H1 (cell line): ENCODE measurements at regions not wholly inside any gene's neighbourhood (a gene's known extent, or its start where the extent isn't known, plus 50 kb on each side); places are given as distances from the start of the nearest gene placed in this dataset.

ENCODE experiments used
- CTCF ChIA-PET: fragments of 300-600 bp; sonication (Branson Sonifier 250); formaldehyde crosslinking; loops from one replicate; lab custom pipeline; 2021; ENCODE audit not compliant: partially characterized antibody; lab: Charles Lee
- POLR2A ChIA-PET: fragments of 300-600 bp; sonication (Branson Sonifier 250); formaldehyde crosslinking; loops from one replicate; lab custom pipeline; 2021; ENCODE audit warnings: inconsistent platforms; ENCODE audit not compliant: partially characterized antibody; lab: Charles Lee
- DNase-seq, 2 experiments: peaks; one replicate each; pipeline versions ENCODE4 v3.0.0 to v3.0.0-alpha.2; 2010 to 2022; ENCODE audit warnings: low spot score in 2 of 2, low read depth in 1 of 2, mixed read lengths in 1 of 2
- FAIRE-seq: peaks from 2 replicates; lab custom pipeline; 2011; peaks lifted over from hg19 to GRCh38; lab: Jason Lieb, UNC
- H2AFZ ChIP-seq: 2 replicates; pipeline ENCODE4 v1.8.1; 2012; ENCODE audit warnings: low read length, inconsistent platforms
- H2AK5ac ChIP-seq: 2 replicates; pipeline ENCODE4 v1.6.1; 2013; ENCODE audit warnings: low read depth, low read length
- H2BK120ac ChIP-seq: replicated peaks from 2 replicates; pipeline ENCODE3; 2013; ENCODE audit warnings: low read depth, low read length, inconsistent platforms
- H2BK12ac ChIP-seq: 2 replicates; pipeline ENCODE4 v1.6.1; 2013; ENCODE audit warnings: low read depth, low read length
- H2BK15ac ChIP-seq: 2 replicates; pipeline ENCODE4 v1.6.1; 2013; ENCODE audit warnings: low read length
- H2BK20ac ChIP-seq: 2 replicates; pipeline ENCODE4 v1.6.1; 2013; ENCODE audit warnings: low read length
- H2BK5ac ChIP-seq: 2 replicates; pipeline ENCODE4 v1.6.1; 2013; ENCODE audit warnings: low read depth, low read length
- H3K14ac ChIP-seq: 2 replicates; pipeline ENCODE4 v1.6.1; 2013; ENCODE audit warnings: inconsistent platforms; ENCODE audit not compliant: insufficient read length
- H3K18ac ChIP-seq: 2 replicates; pipeline ENCODE4 v1.6.1; 2013; ENCODE audit warnings: low read length; ENCODE audit errors: extremely low read depth
- H3K23ac ChIP-seq: 2 replicates; pipeline ENCODE4 v1.6.1; 2013; ENCODE audit warnings: inconsistent platforms; ENCODE audit not compliant: insufficient read length
- H3K23me2 ChIP-seq: 2 replicates; pipeline ENCODE4 v1.6.1; 2013; ENCODE audit warnings: low read depth, low read length
- H3K27ac ChIP-seq: 2 replicates; pipeline ENCODE4 v1.6.1; 2011; ENCODE audit warnings: low read depth, low read length, inconsistent platforms
- H3K27me3 ChIP-seq, 4 experiments: replicated peaks in 1 of 4; 1 replicate in 1 of 4; 2 replicates in 3 of 4; pipeline versions ENCODE4 v1.6.1 to v1.8.1; 2011 to 2013; ENCODE audit warnings: low read length in 3 of 4, mild to moderate bottlenecking in 3 of 4, inconsistent platforms in 2 of 4, mixed read lengths in 2 of 4, moderate library complexity in 1 of 4; ENCODE audit not compliant: control insufficient read depth in 3 of 4, insufficient read depth in 3 of 4; ENCODE audit errors: extremely low read depth in 1 of 4
- H3K36me3 ChIP-seq, 4 experiments: 2 replicates each; pipeline versions ENCODE4 v1.6.1 to v1.8.1; 2011 to 2013; ENCODE audit warnings: mild to moderate bottlenecking in 4 of 4, low read length in 3 of 4, moderate library complexity in 2 of 4, control low read depth in 1 of 4, inconsistent platforms in 1 of 4; ENCODE audit not compliant: insufficient read depth in 4 of 4, control insufficient read depth in 2 of 4
- H3K4ac ChIP-seq: replicated peaks from 2 replicates; pipeline ENCODE3; 2013; ENCODE audit warnings: low read length, low read depth, mixed read lengths, inconsistent platforms; ENCODE audit not compliant: insufficient read length
- H3K4me1 ChIP-seq, 4 experiments: replicated peaks in 1 of 4; 1 replicate in 1 of 4; 2 replicates in 3 of 4; pipeline versions ENCODE4 v1.6.1 to v1.8.1; 2011 to 2013; ENCODE audit warnings: low read length in 3 of 4, inconsistent platforms in 2 of 4, mixed read lengths in 1 of 4; ENCODE audit not compliant: insufficient read depth in 4 of 4, control insufficient read depth in 3 of 4
- H3K4me2 ChIP-seq, 2 experiments: 2 replicates each; pipeline versions ENCODE4 v1.6.1 to v1.8.1; 2011 to 2013; ENCODE audit warnings: low read depth in 2 of 2, low read length in 2 of 2, control low read depth in 1 of 2, inconsistent platforms in 1 of 2, mild to moderate bottlenecking in 1 of 2; ENCODE audit not compliant: insufficient read depth in 1 of 2
- H3K4me3 ChIP-seq, 4 experiments: fragments of 200-600, 300-600 bp in 1 of 4; sonication (generic), shearing (Covaris generic), sonication (Bioruptor Twin) in 1 of 4; 2 replicates each; pipeline versions ENCODE4 v1.5.1 to v1.8.1; 2011 to 2016; ENCODE audit warnings: low read length in 4 of 4, low read depth in 3 of 4, control low read depth in 2 of 4, inconsistent platforms in 2 of 4, mild to moderate bottlenecking in 2 of 4, mixed read lengths in 1 of 4, moderate library complexity in 1 of 4; ENCODE audit not compliant: insufficient read depth in 2 of 4; ENCODE audit errors: extremely low read depth in 1 of 4
- H3K56ac ChIP-seq: replicated peaks from 2 replicates; pipeline ENCODE3; 2013; ENCODE audit warnings: low read depth, mild to moderate bottlenecking, mixed read lengths, low read length, inconsistent platforms; ENCODE audit not compliant: insufficient read length
- H3K79me1 ChIP-seq: 2 replicates; pipeline ENCODE4 v1.6.1; 2013; ENCODE audit warnings: low read depth, low read length, control low read depth
- H3K79me2 ChIP-seq, 2 experiments: 2 replicates each; pipeline versions ENCODE4 v1.6.1 to v1.8.1; 2012 to 2013; ENCODE audit warnings: low read length in 2 of 2, mild to moderate bottlenecking in 2 of 2, inconsistent platforms in 1 of 2; ENCODE audit not compliant: insufficient read depth in 2 of 2, control insufficient read depth in 1 of 2
- H3K9ac ChIP-seq, 4 experiments: replicated peaks in 1 of 4; 1 replicate in 1 of 4; 2 replicates in 3 of 4; pipeline versions ENCODE4 v1.6.1 to v1.8.1; 2011 to 2013; ENCODE audit warnings: low read depth in 3 of 4, low read length in 3 of 4, control low read depth in 2 of 4, mild to moderate bottlenecking in 2 of 4, moderate library complexity in 2 of 4, inconsistent platforms in 1 of 4; ENCODE audit errors: extremely low read depth in 1 of 4
- H3K9me3 ChIP-seq, 2 experiments: 2 replicates each; pipeline versions ENCODE4 v1.6.1 to v1.8.1; 2012 to 2013; ENCODE audit warnings: mild to moderate bottlenecking in 2 of 2, moderate library complexity in 2 of 2, control low read depth in 1 of 2, inconsistent platforms in 1 of 2, low read depth in 1 of 2, low read length in 1 of 2, mixed read lengths in 1 of 2; ENCODE audit not compliant: insufficient read depth in 2 of 2
- H4K20me1 ChIP-seq, 2 experiments: replicated peaks in 1 of 2; 2 replicates each; pipeline versions ENCODE3 to v1.8.1; 2011 to 2013; ENCODE audit warnings: inconsistent platforms in 2 of 2, low read length in 2 of 2, mild to moderate bottlenecking in 1 of 2; ENCODE audit not compliant: insufficient read depth in 2 of 2, control insufficient read depth in 1 of 2
- H4K5ac ChIP-seq: 2 replicates; pipeline ENCODE4 v1.6.1; 2013; ENCODE audit warnings: low read length, low read depth, mixed read lengths, inconsistent platforms; ENCODE audit not compliant: insufficient read length
- H4K8ac ChIP-seq: 2 replicates; pipeline ENCODE4 v1.8.0; 2013; ENCODE audit warnings: mild to moderate bottlenecking, moderate library complexity, low read length, inconsistent platforms; ENCODE audit not compliant: insufficient read depth; ENCODE audit errors: extremely low read depth
- H4K91ac ChIP-seq: replicated peaks from 2 replicates; pipeline ENCODE3; 2013; ENCODE audit warnings: low read length, mixed read lengths, inconsistent platforms; ENCODE audit not compliant: insufficient read length
- MAX ChIP-seq: IDR thresholded peaks from 2 replicates; pipeline ENCODE4 v1.6.1; 2012; ENCODE audit warnings: inconsistent platforms
- NRF1 ChIP-seq: IDR thresholded peaks from 2 replicates; pipeline ENCODE4 v1.6.1; 2011; ENCODE audit warnings: mild to moderate bottlenecking, low read depth, low read length, improper control_type of control experiment
- WGBS, 2 experiments: shearing (Covaris generic) in 1 of 2; methylation state at CpG; one replicate each; pipeline versions ENCODE4 v1.1.6 to v1.1.7; 2013 to 2015; ENCODE audit warnings: low lambda C conversion rate in 2 of 2, mixed read lengths in 2 of 2, inconsistent platforms in 1 of 2, low coverage in 1 of 2, missing lambda C conversion rate in 1 of 2; ENCODE audit not compliant: insufficient replicate concordance in 2 of 2, insufficient coverage in 1 of 2, insufficient read length in 1 of 2; ENCODE audit errors: extremely low coverage in 1 of 2, missing lambda C conversion rate in 1 of 2; 5-methylcytosine and 5-hydroxymethylcytosine counted together

DNA sequence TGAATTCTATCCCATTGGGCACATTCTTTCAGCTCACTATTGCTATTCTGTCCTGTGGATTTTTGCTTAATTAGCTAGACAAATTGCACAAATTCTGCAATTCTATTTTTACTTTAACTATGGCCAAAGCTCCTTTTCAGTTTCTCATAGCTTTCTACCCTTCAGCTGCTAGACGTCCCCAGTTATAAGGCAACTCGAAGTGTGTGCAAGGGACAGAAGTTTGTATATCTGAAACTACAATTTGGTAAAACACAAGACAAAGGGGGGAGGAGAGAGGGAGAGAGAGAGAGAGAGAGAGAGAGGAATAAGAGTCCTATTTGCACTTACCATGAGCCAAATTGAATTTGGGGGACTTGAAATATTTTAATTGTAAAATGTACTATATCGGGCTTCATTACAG, 91.8 kb downstream of the SETD4 start:
- no peak overlapping the region for H3K4me2 ChIP-seq
- no peaks in the 10 kb centered on the region for H3K36me3 ChIP-seq
- POLR2A ChIA-PET: no interaction called here
- H4K5ac ChIP-seq: no peak overlapping the region
- no peak overlapping the region for H2BK12ac ChIP-seq
- no peak overlapping the region for H2BK5ac ChIP-seq
- FAIRE-seq: no peak
- no peaks in the 10 kb centered on the region for H3K79me2 ChIP-seq
- no peak overlapping the region for H4K91ac ChIP-seq
- no peak overlapping the region for H3K4me3 ChIP-seq
- no peak overlapping the region for H3K4ac ChIP-seq
- H3K27ac ChIP-seq: no peak overlapping the region
- no peak overlapping the region for H2BK15ac ChIP-seq
- H3K27me3 ChIP-seq: no peaks in the 10 kb centered on the region
- no peak overlapping the region for H3K56ac ChIP-seq
- H3K23me2 ChIP-seq: no peaks in the 10 kb centered on the region
- no peak for TF ChIP-seq NRF1
- TF ChIP-seq MAX: no peak
- TF ChIP-seq, all 59 proteins: peak for 0
- Histone ChIP-seq H3K14ac (no peak overlapping the region), H3K18ac (no peak overlapping the region), H2AK5ac (no peak overlapping the region), H2BK20ac (no peak overlapping the region), H2BK120ac (no peak overlapping the region), H4K20me1 (no peaks in the 10 kb centered on the region), H3K79me1 (no peaks in the 10 kb centered on the region), H3K4me1 (no peaks in the 10 kb centered on the region), H3K9ac (no peak overlapping the region), H3K23ac (no peak overlapping the region), H4K8ac (no peak overlapping the region), H3K9me3 (no peaks in the 10 kb centered on the region), H2AFZ (no peak overlapping the region)
- WGBS, 2 experiments: 89% methylated on average over 3 of the region's 3 CpGs; no CpG with 5 or more reads in 1 of the 2 experiments
- no peak for DNase-seq
- CTCF ChIA-PET: interaction anchor here (0.8 kb wide), 1 partner anchor 115 kb away, joined by 3 read pairs; no protein-coding TSS in a partner anchor
